K562 (cell line): ENCODE measurements at regions not wholly inside any gene's neighbourhood (a gene's known extent, or its start where the extent isn't known, plus 50 kb on each side); places are given as distances from the start of the nearest gene placed in this dataset.

Source experiments
- ATAC-seq: fragments of 200-7000 bp; cut with Tn5 transposase; 3 replicates; pipeline ENCODE4 v1.9.1; 2020; ENCODE audit warnings: moderate library complexity
- BruUV-seq: library from RNA; stranded (reverse); fragments of 400-500 nt; replicated peaks from 2 replicates; lab custom pipeline; 2021; lab: Mats Ljungman, UMichigan
- CTCF ChIA-PET: fragments of 300-600 bp; formaldehyde crosslinking; extraction: SDS; loops from one replicate; lab custom pipeline; 2021; ENCODE audit warnings: low intra/inter-chr PET ratio; lab: Yijun Ruan, JAX
- POLR2A ChIA-PET: fragments of 300-600, 350-650 bp; sonication (Branson Sonifier 250); formaldehyde crosslinking; extraction: SDS; loops from one replicate; lab custom pipeline; 2021; ENCODE audit warnings: antibody characterized with exemption, inconsistent platforms; lab: Yijun Ruan, JAX
- DNase-seq, 4 experiments: peaks; one replicate each; pipeline versions ENCODE4 v3.0.0 to v3.0.0-alpha.2; 2011 to 2018; ENCODE audit warnings: low spot score in 3 of 4, mixed read lengths in 3 of 4; ENCODE audit errors: extremely low read depth in 1 of 4
- FAIRE-seq: peaks from 2 replicates; lab custom pipeline; 2011; peaks lifted over from hg19 to GRCh38; lab: Jason Lieb, UNC
- H2AFZ ChIP-seq: 2 replicates; pipeline ENCODE4 v1.6.0; 2011; ENCODE audit warnings: low read depth, low read length, control low read depth, inconsistent platforms
- H3K27ac ChIP-seq: fragments of 200-600 bp; 3 replicates; pipeline ENCODE4 v1.8.0; 2011; ENCODE audit warnings: low read depth, mild to moderate bottlenecking, control low read depth, inconsistent platforms, low read length, moderate library complexity, mixed read lengths; ENCODE audit errors: extremely low read depth
- H3K27me3 ChIP-seq, 2 experiments: fragments of 300-600 bp in 1 of 2; 2 replicates in 1 of 2; 3 replicates in 1 of 2; pipeline versions ENCODE4 v1.6.0 to v1.8.0; 2011; ENCODE audit warnings: inconsistent platforms in 2 of 2, low read length in 2 of 2, mild to moderate bottlenecking in 1 of 2, mixed read lengths in 1 of 2, moderate library complexity in 1 of 2; ENCODE audit not compliant: control insufficient read depth in 2 of 2, insufficient read depth in 2 of 2
- H3K36me3 ChIP-seq: fragments of 300-600 bp; 3 replicates; pipeline ENCODE4 v1.8.0; 2011; ENCODE audit warnings: mild to moderate bottlenecking, low read length, inconsistent platforms; ENCODE audit not compliant: control insufficient read depth, insufficient read depth
- H3K4me1 ChIP-seq, 2 experiments: fragments of 200-600 bp in 1 of 2; replicated peaks in 1 of 2; 2 replicates in 1 of 2; 3 replicates in 1 of 2; pipeline versions ENCODE4 v1.5.1 to v1.8.0; 2011; ENCODE audit warnings: inconsistent platforms in 2 of 2, low read length in 2 of 2, mild to moderate bottlenecking in 1 of 2, mixed read lengths in 1 of 2, moderate library complexity in 1 of 2; ENCODE audit not compliant: control insufficient read depth in 2 of 2, insufficient read depth in 2 of 2
- H3K4me2 ChIP-seq: 2 replicates; pipeline ENCODE4 v1.6.1; 2011; ENCODE audit warnings: low read length, control low read depth, inconsistent platforms, mixed read lengths; ENCODE audit not compliant: insufficient read depth
- H3K4me3 ChIP-seq: fragments of 200-600 bp; sonication (generic), shearing (Covaris generic); 2 replicates; pipeline ENCODE4 v1.5.1; 2016; ENCODE audit warnings: control low read depth, inconsistent platforms
- H3K79me2 ChIP-seq: fragments of 200-600 bp; 3 replicates; pipeline ENCODE4 v1.8.0; 2011; ENCODE audit warnings: low read length, inconsistent platforms; ENCODE audit not compliant: control insufficient read depth, insufficient read depth
- H3K9ac ChIP-seq, 2 experiments: 2 replicates each; pipeline versions ENCODE4 v1.6.0 to v1.6.1; 2011; ENCODE audit warnings: low read depth in 2 of 2, low read length in 2 of 2, control low read depth in 1 of 2, inconsistent platforms in 1 of 2, mild to moderate bottlenecking in 1 of 2, mixed read lengths in 1 of 2; ENCODE audit not compliant: insufficient read depth in 1 of 2
- H3K9me1 ChIP-seq: one replicate; pipeline ENCODE4 v1.6.0; 2011; ENCODE audit warnings: inconsistent platforms, mild to moderate bottlenecking, low read length, moderate library complexity; ENCODE audit not compliant: control insufficient read depth, insufficient read depth
- H3K9me3 ChIP-seq: replicated peaks from 2 replicates; pipeline ENCODE4 v1.5.1; 2011; ENCODE audit warnings: low read depth, low read length, inconsistent platforms; ENCODE audit not compliant: control insufficient read depth, insufficient read depth
- H4K20me1 ChIP-seq: replicated peaks from 2 replicates; pipeline ENCODE4 v1.6.1; 2011; ENCODE audit warnings: low read length, inconsistent platforms, mixed read lengths; ENCODE audit not compliant: control insufficient read depth, insufficient read depth
- ARNT ChIP-seq, 2 experiments: fragments of 450-650 bp; IDR thresholded peaks; 2 replicates each; pipeline ENCODE4 v1.6.1; 2016; ENCODE audit warnings: mild to moderate bottlenecking in 1 of 2
- ASH1L ChIP-seq: fragments of 450-650 bp; IDR thresholded peaks from 2 replicates; pipeline ENCODE4 v1.6.1; 2018; ENCODE audit warnings: borderline replicate concordance, mild to moderate bottlenecking, low read depth; ENCODE audit not compliant: partially characterized antibody
- CHD4 ChIP-seq: fragments of 200-600 bp; sonication (generic); IDR thresholded peaks from 3 replicates; pipeline ENCODE4 v1.6.1; 2012; ENCODE audit warnings: low read depth, mild to moderate bottlenecking, mixed read lengths, low read length, inconsistent platforms; ENCODE audit not compliant: insufficient read depth, insufficient replicate concordance, poor library complexity, severe bottlenecking
- CREB1 ChIP-seq, 2 experiments: sonication (generic) in 1 of 2; formaldehyde crosslinking in 1 of 2; IDR thresholded peaks; 2 replicates each; pipeline versions ENCODE4 v1.6.1 to v1.8.0; 2012 to 2022; ENCODE audit warnings: inconsistent platforms in 1 of 2, mild to moderate bottlenecking in 1 of 2, missing genetic modification reagents in 1 of 2, moderate library complexity in 1 of 2
- NR0B1 ChIP-seq: fragments of 450-650 bp; IDR thresholded peaks from one replicate; pipeline ENCODE4 v1.6.1; 2018; ENCODE audit warnings: mild to moderate bottlenecking, moderate library complexity; ENCODE audit not compliant: partially characterized antibody
- PPARD ChIP-seq: fragments of 250-450 bp; sonication (Bioruptor Pico); IDR thresholded peaks from 2 replicates; pipeline ENCODE4 v1.8.0; 2022; ENCODE audit warnings: inconsistent platforms, mild to moderate bottlenecking, moderate library complexity
- ZNF253 ChIP-seq: fragments of 250-450 bp; sonication (Bioruptor Pico); conservative IDR thresholded peaks from 2 replicates; pipeline ENCODE4 v1.6.1; 2021; ENCODE audit warnings: mild to moderate bottlenecking
- ZNF347 ChIP-seq: fragments of 450-650 bp; formaldehyde crosslinking; IDR thresholded peaks from 2 replicates; pipeline ENCODE4 v1.4.0; 2020; ENCODE audit warnings: low read depth, mild to moderate bottlenecking, moderate library complexity
- WGBS: fragments of 100-300 bp; shearing (Covaris generic); methylation state at CpG from one replicate; pipeline ENCODE4 v1.1.6; 2016; ENCODE audit warnings: low coverage, mixed read lengths; ENCODE audit not compliant: insufficient coverage; ENCODE audit errors: missing lambda C conversion rate; 5-methylcytosine and 5-hydroxymethylcytosine counted together
- in situ Hi-C: fragments of 300-500 bp; cut with MboI; formaldehyde crosslinking; loops from 4 replicates; pipeline ENCODE4 v1.15.0; 2018; ENCODE audit warnings: inconsistent platforms, mixed read lengths
- intact Hi-C: fragments of 100-400 bp; cut with micrococcal nuclease; formaldehyde crosslinking; loops from 2 replicates; pipeline ENCODE4 v1.14.2; 2022
- TF ChIP-seq, protein P1 (sequence below): fragments of 250-450 bp; sonication (Bioruptor Pico); IDR thresholded peaks from 2 replicates; pipeline ENCODE4 v1.5.0; 2020; ENCODE audit warnings: mild to moderate bottlenecking
- TF ChIP-seq, protein P2 (sequence below), 2 experiments: fragments of 450-650 bp; conservative IDR thresholded peaks; 2 replicates each; pipeline ENCODE4 v1.6.1; 2017; ENCODE audit warnings: mild to moderate bottlenecking in 2 of 2, moderate library complexity in 2 of 2
- TF ChIP-seq, protein P3 (sequence below): fragments of 250-450 bp; sonication (Bioruptor Pico); IDR thresholded peaks from 2 replicates; pipeline ENCODE4 v1.4.0; 2020

GRCh38 chr1:67611846-67612245 lies 73.2 kb upstream of the GADD45A start:
- H2AFZ ChIP-seq, result no peak overlapping the region
- BruUV-seq, result no TSS peak
- no peak overlapping the region for H3K27ac ChIP-seq
- no peaks in the 10 kb centered on the region for H3K9me1 ChIP-seq
- FAIRE-seq (no peak), ATAC-seq (no peak), DNase-seq (no peak)
- H3K79me2 ChIP-seq, result no peaks in the 10 kb centered on the region
- in situ Hi-C loops (no loop called here), intact Hi-C loops (no loop called here)
- ChIA-PET POLR2A (interaction anchor here (0.6 kb wide), 1 partner anchor 11 kb away, joined by 3 read pairs; no protein-coding TSS in a partner anchor), CTCF (no interaction called here)
- H3K4me1 ChIP-seq, result no peaks in the 10 kb centered on the region
- H4K20me1 ChIP-seq, result no peaks in the 10 kb centered on the region
- H3K36me3 ChIP-seq, result no peaks in the 10 kb centered on the region
- no peaks in the 10 kb centered on the region; a peak in 1 of 5 replicates for H3K27me3 ChIP-seq
- no peak overlapping the region for H3K4me2 ChIP-seq
- H3K9ac ChIP-seq, result no peak overlapping the region
- no peak overlapping the region for H3K4me3 ChIP-seq
- WGBS, result 16% methylated on average over 3 of the region's 3 CpGs
- H3K9me3 ChIP-seq, result no peaks in the 10 kb centered on the region
- TF ChIP-seq ZNF253 (CRISPR knock-in tag), result no peak
- TF ChIP-seq, protein P1, sequence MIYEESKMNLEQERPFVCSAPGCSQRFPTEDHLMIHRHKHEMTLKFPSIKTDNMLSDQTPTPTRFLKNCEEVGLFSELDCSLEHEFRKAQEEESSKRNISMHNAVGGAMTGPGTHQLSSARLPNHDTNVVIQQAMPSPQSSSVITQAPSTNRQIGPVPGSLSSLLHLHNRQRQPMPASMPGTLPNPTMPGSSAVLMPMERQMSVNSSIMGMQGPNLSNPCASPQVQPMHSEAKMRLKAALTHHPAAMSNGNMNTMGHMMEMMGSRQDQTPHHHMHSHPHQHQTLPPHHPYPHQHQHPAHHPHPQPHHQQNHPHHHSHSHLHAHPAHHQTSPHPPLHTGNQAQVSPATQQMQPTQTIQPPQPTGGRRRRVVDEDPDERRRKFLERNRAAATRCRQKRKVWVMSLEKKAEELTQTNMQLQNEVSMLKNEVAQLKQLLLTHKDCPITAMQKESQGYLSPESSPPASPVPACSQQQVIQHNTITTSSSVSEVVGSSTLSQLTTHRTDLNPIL (CRISPR knock-in tag), result no peak
- TF ChIP-seq CHD4, result no peak
- no peak for TF ChIP-seq ARNT (IDR thresholded peaks at IDR 0.05)
- TF ChIP-seq, protein P2, sequence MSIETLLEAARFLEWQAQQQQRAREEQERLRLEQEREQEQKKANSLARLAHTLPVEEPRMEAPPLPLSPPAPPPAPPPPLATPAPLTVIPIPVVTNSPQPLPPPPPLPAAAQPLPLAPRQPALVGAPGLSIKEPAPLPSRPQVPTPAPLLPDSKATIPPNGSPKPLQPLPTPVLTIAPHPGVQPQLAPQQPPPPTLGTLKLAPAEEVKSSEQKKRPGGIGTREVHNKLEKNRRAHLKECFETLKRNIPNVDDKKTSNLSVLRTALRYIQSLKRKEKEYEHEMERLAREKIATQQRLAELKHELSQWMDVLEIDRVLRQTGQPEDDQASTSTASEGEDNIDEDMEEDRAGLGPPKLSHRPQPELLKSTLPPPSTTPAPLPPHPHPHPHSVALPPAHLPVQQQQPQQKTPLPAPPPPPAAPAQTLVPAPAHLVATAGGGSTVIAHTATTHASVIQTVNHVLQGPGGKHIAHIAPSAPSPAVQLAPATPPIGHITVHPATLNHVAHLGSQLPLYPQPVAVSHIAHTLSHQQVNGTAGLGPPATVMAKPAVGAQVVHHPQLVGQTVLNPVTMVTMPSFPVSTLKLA (conservative IDR thresholded peaks at IDR 0.05), result no peak
- TF ChIP-seq ASH1L, result no peak
- no peak for TF ChIP-seq CREB1 (IDR thresholded peaks at IDR 0.05)
- no peak for TF ChIP-seq CREB1 (CRISPR knock-in tag; IDR thresholded peaks at IDR 0.05)
- TF ChIP-seq, protein P3, sequence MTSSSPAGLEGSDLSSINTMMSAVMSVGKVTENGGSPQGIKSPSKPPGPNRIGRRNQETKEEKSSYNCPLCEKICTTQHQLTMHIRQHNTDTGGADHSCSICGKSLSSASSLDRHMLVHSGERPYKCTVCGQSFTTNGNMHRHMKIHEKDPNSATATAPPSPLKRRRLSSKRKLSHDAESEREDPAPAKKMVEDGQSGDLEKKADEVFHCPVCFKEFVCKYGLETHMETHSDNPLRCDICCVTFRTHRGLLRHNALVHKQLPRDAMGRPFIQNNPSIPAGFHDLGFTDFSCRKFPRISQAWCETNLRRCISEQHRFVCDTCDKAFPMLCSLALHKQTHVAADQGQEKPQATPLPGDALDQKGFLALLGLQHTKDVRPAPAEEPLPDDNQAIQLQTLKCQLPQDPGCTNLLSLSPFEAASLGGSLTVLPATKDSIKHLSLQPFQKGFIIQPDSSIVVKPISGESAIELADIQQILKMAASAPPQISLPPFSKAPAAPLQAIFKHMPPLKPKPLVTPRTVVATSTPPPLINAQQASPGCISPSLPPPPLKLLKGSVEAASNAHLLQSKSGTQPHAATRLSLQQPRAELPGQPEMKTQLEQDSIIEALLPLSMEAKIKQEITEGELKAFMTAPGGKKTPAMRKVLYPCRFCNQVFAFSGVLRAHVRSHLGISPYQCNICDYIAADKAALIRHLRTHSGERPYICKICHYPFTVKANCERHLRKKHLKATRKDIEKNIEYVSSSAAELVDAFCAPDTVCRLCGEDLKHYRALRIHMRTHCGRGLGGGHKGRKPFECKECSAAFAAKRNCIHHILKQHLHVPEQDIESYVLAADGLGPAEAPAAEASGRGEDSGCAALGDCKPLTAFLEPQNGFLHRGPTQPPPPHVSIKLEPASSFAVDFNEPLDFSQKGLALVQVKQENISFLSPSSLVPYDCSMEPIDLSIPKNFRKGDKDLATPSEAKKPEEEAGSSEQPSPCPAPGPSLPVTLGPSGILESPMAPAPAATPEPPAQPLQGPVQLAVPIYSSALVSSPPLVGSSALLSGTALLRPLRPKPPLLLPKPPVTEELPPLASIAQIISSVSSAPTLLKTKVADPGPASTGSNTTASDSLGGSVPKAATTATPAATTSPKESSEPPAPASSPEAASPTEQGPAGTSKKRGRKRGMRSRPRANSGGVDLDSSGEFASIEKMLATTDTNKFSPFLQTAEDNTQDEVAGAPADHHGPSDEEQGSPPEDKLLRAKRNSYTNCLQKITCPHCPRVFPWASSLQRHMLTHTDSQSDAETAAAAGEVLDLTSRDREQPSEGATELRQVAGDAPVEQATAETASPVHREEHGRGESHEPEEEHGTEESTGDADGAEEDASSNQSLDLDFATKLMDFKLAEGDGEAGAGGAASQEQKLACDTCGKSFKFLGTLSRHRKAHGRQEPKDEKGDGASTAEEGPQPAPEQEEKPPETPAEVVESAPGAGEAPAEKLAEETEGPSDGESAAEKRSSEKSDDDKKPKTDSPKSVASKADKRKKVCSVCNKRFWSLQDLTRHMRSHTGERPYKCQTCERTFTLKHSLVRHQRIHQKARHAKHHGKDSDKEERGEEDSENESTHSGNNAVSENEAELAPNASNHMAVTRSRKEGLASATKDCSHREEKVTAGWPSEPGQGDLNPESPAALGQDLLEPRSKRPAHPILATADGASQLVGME, result no peak
- no peak for TF ChIP-seq ZNF347
- TF ChIP-seq PPARD, result no peak
- no peak for TF ChIP-seq NR0B1
